ENCODE measurements at regions not wholly inside any gene's neighbourhood (a gene's known extent, or its start where the extent isn't known, plus 50 kb on each side); places are given as distances from the start of the nearest gene placed in this dataset.

DNA sequence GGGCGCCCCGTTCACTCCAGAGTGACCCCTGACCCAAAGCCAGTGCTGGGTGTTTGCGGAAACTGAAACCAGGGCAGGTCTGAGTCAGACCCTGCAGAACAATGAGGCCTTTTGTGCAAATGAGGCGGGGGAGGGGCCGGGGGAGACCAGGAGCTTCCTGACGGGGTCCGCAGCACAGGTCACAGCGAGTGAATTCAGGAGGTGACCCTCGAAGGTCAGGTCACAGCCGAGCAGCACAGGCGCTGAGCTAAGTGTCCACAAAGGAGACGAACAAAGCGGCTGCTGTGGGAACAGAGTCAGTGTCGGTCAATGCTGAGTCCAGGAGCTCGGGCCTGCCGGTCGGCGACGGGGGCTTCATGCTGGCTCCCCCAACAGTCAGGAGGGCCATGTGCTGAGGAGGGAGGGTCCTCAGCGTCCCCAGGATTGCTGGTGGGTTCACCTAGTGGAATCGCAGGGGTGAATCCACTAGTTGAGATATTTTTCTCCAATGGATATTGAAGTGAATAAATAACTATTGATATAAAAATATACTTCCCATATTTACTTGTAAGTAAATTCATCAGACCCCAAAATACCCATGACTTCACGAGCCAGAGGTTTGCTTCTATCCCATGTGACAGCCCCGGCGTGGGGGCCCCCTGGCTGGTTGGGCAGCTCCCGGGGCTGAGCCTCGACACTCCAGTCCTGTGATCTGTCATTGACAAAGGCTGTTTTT lies 188.4 kb upstream of the SULF2 start (continued):
- TF ChIP-seq, protein P1, sequence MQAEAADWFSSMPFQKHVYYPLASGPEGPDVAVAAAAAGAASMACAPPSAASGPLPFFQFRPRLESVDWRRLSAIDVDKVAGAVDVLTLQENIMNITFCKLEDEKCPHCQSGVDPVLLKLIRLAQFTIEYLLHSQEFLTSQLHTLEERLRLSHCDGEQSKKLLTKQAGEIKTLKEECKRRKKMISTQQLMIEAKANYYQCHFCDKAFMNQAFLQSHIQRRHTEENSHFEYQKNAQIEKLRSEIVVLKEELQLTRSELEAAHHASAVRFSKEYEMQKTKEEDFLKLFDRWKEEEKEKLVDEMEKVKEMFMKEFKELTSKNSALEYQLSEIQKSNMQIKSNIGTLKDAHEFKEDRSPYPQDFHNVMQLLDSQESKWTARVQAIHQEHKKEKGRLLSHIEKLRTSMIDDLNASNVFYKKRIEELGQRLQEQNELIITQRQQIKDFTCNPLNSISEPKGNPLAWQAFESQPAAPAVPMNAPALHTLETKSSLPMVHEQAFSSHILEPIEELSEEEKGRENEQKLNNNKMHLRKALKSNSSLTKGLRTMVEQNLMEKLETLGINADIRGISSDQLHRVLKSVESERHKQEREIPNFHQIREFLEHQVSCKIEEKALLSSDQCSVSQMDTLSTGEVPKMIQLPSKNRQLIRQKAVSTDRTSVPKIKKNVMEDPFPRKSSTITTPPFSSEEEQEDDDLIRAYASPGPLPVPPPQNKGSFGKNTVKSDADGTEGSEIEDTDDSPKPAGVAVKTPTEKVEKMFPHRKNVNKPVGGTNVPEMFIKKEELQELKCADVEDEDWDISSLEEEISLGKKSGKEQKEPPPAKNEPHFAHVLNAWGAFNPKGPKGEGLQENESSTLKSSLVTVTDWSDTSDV (CRISPR knock-in tag; IDR thresholded peaks at IDR 0.05): no peak
- TF ChIP-seq ZNF331 (CRISPR knock-in tag; IDR thresholded peaks at IDR 0.05) (peak; percentile 93), SYNCRIP (IDR thresholded peaks at IDR 0.05; ENCODE audit: insufficient read depth, low read depth, low read length) (no peak), ZNF24 (IDR thresholded peaks at IDR 0.05) (no peak), ZBTB21 (CRISPR knock-in tag; IDR thresholded peaks at IDR 0.05) (peak; percentile 42; the same call in 1 of the 2 replicates), XBP1 (CRISPR knock-in tag; IDR thresholded peaks at IDR 0.05) (no peak), HHEX (CRISPR knock-in tag; IDR thresholded peaks at IDR 0.05) (no peak), RAD21 (CRISPR knock-in tag; IDR thresholded peaks at IDR 0.05) (peak; percentile 59; the same call in 1 of the 2 replicates), HDAC6 (IDR thresholded peaks at IDR 0.05; ENCODE audit: low read depth, low read length) (no peak), SOX5 (CRISPR knock-in tag; IDR thresholded peaks at IDR 0.05; ENCODE audit: borderline replicate concordance) (peak; percentile 96), MED1 (CRISPR knock-in tag; IDR thresholded peaks at IDR 0.05) (peak; percentile 96), ZNF30 (CRISPR knock-in tag; IDR thresholded peaks at IDR 0.05) (no peak), TAF15 (IDR thresholded peaks at IDR 0.05; ENCODE audit: low read depth, low read length, poor library complexity, severe bottlenecking) (no peak), ZNF138 (CRISPR knock-in tag; IDR thresholded peaks at IDR 0.05; ENCODE audit: low read depth) (no peak), KAT7 (CRISPR knock-in tag; IDR thresholded peaks at IDR 0.05; ENCODE audit: borderline replicate concordance) (peak; percentile 76; the same call in 1 of the 2 replicates), ZNF460 (CRISPR knock-in tag; IDR thresholded peaks at IDR 0.05; ENCODE audit: borderline replicate concordance) (no peak; the same call in 1 of the 2 replicates), ZNF7 (CRISPR knock-in tag; IDR thresholded peaks at IDR 0.05) (peak; percentile 68; the same call in 1 of the 2 replicates), SMAD3 (CRISPR knock-in tag; IDR thresholded peaks at IDR 0.05) (peak; percentile 73; the same call in 1 of the 2 replicates), SMARCC2 (IDR thresholded peaks at IDR 0.05) (no peak), KLF15 (CRISPR knock-in tag; IDR thresholded peaks at IDR 0.05; ENCODE audit: borderline replicate concordance) (no peak), ELF3 (CRISPR knock-in tag; IDR thresholded peaks at IDR 0.05) (peak; percentile 89), EHMT2 (IDR thresholded peaks at IDR 0.05; ENCODE audit: borderline replicate concordance, low read depth, low read length) (no peak; the same call in 1 of the 2 replicates)
- TF ChIP-seq, protein P2, sequence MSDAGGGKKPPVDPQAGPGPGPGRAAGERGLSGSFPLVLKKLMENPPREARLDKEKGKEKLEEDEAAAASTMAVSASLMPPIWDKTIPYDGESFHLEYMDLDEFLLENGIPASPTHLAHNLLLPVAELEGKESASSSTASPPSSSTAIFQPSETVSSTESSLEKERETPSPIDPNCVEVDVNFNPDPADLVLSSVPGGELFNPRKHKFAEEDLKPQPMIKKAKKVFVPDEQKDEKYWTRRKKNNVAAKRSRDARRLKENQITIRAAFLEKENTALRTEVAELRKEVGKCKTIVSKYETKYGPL (CRISPR knock-in tag; IDR thresholded peaks at IDR 0.05): no peak
- TF ChIP-seq, protein P3, sequence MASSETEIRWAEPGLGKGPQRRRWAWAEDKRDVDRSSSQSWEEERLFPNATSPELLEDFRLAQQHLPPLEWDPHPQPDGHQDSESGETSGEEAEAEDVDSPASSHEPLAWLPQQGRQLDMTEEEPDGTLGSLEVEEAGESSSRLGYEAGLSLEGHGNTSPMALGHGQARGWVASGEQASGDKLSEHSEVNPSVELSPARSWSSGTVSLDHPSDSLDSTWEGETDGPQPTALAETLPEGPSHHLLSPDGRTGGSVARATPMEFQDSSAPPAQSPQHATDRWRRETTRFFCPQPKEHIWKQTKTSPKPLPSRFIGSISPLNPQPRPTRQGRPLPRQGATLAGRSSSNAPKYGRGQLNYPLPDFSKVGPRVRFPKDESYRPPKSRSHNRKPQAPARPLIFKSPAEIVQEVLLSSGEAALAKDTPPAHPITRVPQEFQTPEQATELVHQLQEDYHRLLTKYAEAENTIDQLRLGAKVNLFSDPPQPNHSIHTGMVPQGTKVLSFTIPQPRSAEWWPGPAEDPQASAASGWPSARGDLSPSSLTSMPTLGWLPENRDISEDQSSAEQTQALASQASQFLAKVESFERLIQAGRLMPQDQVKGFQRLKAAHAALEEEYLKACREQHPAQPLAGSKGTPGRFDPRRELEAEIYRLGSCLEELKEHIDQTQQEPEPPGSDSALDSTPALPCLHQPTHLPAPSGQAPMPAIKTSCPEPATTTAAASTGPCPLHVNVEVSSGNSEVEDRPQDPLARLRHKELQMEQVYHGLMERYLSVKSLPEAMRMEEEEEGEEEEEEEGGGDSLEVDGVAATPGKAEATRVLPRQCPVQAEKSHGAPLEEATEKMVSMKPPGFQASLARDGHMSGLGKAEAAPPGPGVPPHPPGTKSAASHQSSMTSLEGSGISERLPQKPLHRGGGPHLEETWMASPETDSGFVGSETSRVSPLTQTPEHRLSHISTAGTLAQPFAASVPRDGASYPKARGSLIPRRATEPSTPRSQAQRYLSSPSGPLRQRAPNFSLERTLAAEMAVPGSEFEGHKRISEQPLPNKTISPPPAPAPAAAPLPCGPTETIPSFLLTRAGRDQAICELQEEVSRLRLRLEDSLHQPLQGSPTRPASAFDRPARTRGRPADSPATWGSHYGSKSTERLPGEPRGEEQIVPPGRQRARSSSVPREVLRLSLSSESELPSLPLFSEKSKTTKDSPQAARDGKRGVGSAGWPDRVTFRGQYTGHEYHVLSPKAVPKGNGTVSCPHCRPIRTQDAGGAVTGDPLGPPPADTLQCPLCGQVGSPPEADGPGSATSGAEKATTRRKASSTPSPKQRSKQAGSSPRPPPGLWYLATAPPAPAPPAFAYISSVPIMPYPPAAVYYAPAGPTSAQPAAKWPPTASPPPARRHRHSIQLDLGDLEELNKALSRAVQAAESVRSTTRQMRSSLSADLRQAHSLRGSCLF (CRISPR knock-in tag; IDR thresholded peaks at IDR 0.05; ENCODE audit: borderline replicate concordance): no peak
